ENCODE measurements at regions not wholly inside any gene's neighbourhood (a gene's known extent, or its start where the extent isn't known, plus 50 kb on each side); places are given as distances from the start of the nearest gene placed in this dataset.
"Not testable (repeated sequence)": the region's sequence is repeated elsewhere in the genome, so short reads cannot be mapped to it uniquely, and the experiment has no call there.

- DNase-seq = no peak
Observed at GRCh38 chrX:10972706-10973105, 138.4 kb upstream of the HCCS start.

DNA sequence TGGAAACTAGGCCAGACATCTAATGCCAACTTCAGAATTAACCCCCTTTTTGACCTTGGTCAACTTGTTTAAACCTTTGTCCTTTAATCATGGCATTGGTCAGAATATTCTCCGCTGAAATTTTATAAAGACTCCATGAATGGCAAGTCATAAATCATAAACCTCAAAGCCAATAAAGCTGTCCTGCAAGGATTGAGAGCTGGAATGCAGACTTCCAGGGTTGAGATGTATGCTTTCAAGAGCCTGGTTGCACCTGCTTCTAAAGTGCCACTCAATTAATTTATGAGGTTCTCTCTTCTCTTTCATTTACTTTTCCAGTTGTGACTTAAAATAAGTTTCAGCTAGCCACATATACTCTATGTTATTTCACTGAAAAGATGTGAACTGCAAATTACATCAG lies 136.2 kb upstream of the HCCS start:
- no peak for DNase-seq

GRCh38 chrX:10979956-10980355 lies 131.2 kb upstream of the HCCS start:
- no peak for DNase-seq

DNA sequence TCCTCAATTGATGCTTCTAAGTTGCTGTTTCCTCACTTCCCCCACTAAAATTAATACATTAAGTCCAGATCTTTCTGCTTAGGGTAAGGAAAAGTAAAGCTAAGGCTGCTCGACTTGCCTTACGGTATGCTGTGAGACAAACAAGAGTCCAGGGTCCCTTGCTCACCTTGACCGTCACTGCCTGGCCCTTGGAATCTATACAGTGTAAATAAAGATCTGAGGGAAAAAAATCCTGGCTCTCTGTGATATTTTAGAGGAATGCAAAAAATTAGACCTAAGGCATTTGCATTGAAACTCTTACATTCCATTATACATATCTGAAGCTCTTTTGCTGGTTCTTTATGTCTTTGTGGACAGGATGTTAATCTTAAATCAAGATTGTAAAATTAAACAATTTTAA lies 129.6 kb upstream of the HCCS start:
- no peak for DNase-seq

DNA sequence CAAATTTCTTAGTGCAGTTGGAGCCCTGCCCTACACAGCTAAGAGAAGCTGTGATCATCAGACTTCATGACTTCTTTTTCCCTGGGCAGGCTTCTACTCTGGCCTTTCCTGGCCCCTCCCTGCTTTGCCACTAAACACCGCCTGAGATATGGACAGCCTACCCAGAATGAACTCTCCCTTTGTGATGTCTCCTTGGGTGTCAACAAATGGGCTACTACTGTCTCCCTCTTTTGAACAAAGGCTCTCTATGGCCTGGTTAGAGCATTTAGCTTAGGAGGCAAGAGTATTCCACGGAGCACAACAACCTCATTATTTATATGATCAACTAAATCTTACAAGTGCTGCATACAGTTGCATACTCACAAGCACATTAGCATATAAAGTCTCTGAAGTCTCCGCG lies 127.6 kb upstream of the HCCS start:
- no peak for DNase-seq

DNA sequence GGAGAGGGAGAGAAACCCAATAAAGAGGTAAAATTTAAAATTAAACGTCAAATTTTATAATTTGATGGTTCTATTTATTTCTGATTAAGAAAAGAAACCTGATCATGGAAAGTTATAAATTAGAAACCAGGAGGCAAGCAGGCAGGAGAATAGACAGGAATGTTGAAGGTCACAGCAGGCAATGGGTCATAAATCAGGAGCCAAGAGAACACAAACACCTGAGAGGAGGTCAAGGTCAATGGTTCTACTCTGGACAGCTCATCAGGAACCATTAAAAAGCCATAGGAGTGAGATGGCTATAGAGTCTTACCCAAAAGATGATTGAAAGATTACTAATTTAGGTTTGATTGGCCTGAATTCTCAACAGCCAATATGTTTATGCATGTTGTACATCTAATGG lies 126.9 kb upstream of the HCCS start:
- DNase-seq = no peak

GRCh38 chrX:10986616-10987015 lies 124.5 kb upstream of the HCCS start:
- no peak for DNase-seq

DNA sequence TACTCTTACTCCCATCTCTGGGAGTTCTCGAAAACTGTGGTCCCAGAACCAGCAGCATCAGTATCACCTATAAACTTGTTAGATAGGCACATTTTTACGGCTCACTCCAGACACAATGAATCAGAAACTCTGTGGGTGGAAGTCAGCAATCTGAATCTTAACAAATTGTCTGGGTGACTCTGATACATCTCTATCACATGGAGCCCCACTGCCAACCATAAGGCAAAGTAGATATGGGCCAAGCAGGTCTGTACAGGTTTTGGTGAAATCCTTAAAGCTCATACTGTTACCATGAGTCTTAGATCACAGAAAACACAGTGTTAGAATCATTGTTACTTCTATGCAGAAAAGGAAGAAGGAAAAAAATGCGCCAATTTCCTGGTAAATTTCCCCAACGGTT lies 122.5 kb upstream of the HCCS start:
- DNase-seq = no peak

- no peak for DNase-seq
Observed at GRCh38 chrX:10989386-10989785, 121.7 kb upstream of the HCCS start.

DNA sequence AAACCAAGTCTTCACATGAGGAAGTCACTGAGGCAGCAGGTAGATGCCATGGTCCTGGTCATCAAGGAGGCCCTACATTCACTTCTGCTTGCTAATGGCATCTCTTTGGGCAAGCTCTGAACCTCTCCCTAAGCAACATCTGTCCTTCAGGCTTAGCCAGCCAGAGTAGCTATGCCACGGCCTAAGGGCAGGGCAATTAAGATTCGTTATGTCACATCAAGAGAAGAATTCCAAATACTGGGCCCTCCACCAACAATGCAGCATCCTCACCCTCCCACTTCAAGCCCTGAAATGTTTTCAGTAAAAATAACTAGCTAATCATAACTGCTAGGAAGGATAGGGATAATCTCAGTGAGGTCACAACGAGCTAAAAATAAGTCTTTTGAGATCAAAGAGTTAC lies 120.7 kb upstream of the HCCS start:
- no peak for DNase-seq

DNA sequence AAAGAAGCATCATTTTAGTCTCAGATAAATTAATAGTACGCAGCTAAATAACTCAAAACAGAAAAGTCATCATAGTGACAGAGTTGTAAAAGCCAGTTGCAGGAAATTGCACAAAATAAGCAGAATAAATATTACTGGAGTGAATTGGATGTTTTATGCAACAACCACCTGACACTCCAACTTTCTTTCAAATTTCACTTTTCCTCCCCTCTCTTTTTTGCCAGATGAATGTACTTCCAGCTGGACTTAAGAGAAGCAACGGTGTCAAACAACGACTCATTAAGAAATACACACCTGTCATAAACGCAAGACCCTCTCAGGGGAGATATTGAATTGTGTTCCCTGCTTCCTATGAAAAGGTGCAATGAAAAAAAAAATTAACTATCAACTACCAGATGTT lies 120.2 kb upstream of the HCCS start:
- DNase-seq = no peak

DNA sequence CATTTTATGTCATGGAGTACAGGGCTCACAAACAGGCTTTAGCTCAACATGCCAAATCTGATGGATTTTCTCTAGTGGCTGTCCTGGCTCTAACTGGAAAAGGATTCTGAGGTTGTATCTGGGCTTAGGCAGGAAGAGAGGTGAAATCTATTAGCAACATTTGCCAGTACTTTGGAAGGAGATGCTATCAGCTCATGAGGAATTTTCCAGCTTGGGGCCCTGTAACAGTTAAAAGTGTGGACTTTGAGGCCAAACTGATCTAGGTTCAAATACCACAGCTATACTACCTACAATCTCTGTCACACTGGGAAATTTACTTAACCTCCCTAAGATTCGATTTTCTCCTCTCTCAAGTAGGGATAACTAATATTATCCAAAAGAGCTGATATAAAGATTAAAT lies 119.0 kb upstream of the HCCS start:
- DNase-seq = no peak

DNA sequence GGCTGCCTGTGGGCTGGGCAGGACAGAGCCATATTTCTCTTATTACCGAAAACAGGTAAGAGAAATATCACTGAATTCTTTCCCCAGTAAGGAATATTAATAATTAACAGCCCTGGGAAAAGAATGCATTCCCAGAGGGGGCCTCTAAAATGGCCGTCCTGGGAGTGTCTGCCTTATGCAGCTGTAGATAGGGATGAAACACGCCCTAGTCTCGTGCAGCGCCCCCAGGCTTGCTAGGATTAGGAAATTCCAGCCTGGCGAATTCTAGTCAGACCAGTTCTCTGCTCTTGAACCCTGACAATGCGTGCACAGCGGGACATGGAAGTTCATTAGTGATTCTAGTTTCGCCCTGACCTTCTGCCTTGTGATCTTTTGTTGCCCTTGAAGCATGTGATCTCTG lies 104.1 kb upstream of the HCCS start:
- not testable (repeated sequence) for DNase-seq

DNA sequence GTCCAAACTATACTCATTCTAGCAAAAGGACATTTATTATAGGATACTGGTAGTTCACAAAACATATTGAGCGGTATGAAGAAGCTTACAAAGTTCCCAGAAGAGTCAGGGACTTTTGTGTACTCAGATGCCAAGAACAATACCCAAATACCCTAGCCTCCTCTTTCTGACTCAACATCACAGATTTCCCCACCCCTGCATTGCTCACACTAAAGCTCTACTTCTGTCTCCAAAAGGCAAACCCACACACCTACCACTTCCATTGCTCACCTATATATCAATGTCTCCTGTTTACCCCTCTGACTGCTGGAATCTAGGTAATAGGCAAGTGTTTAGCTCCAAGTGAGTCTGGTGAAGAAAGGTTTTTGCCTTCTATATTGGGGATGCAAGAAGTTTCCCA lies 100.7 kb upstream of the HCCS start:
- no peak for DNase-seq

DNA sequence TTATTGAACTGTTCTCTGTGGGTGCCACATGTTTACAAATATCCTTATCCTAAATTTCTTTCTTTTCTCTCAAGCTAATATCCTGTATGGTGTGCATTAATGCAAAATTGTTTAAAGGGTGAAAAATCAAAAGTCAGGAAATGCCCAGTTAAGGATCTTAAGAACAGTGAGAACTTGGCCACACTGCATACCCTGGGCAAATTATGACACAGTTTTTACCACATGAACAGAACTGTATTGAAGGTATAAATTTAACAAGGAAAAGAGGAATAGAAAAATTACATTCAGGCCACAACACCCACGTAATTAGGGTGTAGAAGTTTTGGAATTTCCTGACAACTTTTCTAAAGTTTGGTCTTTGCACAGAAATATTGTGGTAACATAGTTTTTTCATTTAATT lies 94.4 kb upstream of the HCCS start:
- DNase-seq = no peak

DNA sequence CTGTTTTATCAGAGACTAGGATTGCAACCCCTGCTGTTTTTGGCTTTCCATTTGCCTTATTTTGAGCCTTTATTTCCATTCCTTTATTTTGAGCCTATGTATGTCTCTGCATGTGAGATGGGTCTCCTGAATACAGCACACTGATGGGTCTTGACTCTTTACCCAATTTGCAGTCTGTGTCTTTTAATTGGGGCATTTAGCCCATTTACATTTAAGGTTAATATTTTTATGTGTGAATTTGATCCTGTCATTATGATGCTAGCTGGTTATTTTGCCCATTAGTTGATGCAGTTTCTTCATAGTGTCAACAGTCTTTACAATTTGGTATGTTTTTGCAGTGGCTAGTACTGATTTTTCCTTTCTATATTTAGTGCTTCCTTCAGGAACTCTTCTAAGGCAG lies 88.5 kb upstream of the HCCS start:
- DNase-seq = not testable (repeated sequence)

GRCh38 chrX:11039926-11040325 lies 71.2 kb upstream of the HCCS start:
- DNase-seq = no peak

- DNase-seq = no peak
Observed at GRCh38 chrX:11040405-11040804, 70.7 kb upstream of the HCCS start.

GRCh38 chrX:11040996-11041395 lies 70.1 kb upstream of the HCCS start:
- DNase-seq = no peak

GRCh38 chrX:11050013-11050412 lies 61.1 kb upstream of the HCCS start:
- no peak for DNase-seq

DNA sequence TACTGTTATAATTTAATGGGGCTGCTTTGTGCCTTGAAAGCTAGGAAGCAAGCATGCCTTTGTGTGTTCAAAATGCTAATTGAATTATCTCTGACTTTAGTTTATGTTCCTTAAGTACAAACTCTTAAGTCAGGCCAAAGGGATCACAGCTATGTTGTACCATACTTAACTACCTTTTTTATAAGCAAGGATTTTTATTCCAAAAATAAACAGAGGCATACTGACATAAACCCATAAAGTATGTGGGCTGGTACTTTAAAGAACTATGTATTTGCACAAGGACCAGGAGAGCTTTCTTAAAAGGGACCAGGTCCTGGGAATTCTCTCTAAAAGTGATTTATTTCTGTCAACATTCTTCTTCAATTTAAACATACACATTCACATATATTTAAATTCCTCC lies 57.8 kb upstream of the HCCS start:
- no peak for DNase-seq

DNA sequence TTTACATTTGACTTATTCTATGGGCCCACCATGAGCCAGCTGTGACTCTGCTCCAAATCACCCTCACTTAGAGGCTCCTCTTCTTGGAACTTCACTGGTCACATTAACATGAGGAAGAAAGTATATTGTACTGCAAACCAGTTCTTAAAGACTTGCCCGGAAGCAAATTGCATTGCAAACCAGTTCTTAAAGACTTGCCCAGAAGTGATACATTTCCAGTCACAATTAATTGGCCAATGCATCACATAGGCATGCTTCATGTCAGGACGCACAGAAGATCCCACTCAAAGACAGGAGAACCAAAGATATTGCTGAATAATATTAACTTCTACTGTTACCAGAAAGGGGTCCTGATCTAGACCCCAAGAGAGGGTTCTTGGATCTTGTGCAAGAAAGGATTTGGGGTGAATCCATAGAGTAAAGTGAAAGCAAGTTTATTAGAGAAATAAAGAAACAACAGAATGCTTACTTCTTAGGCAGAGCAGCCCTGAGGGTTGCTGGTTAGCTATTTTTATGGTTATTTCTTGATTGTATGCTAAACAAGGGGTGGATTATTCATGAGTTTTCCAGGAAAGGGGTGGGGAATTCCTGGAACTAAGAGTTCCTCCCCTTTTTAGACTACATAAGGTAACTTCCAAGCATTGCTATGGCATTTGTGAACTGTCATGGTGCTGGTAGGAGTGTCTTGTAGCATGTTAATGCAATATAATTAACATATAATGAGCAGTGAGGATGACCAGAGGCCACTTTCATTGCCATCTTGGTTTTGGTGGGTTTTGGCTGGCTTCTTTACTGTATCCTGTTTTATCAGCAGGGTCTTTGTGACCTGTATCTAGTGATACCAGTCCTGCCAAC lies 54.6 kb upstream of the HCCS start:
- no peak for DNase-seq

- no peak for DNase-seq
Observed at GRCh38 chrX:11059933-11060332, 51.2 kb upstream of the HCCS start.

Data from SW 1271 (cell line).